Activated T-cell treated with anti-CD3 and anti-CD28 coated beads, Interleukin-2, amount 50 U/mL, for 72 hours (primary cell): ENCODE measurements at regions not wholly inside any gene's neighbourhood (a gene's known extent, or its start where the extent isn't known, plus 50 kb on each side); places are given as distances from the start of the nearest gene placed in this dataset.

ENCODE experiments used
- ATAC-seq, 2 donors: fragments of 150-1000 bp; cut with Tn5 transposase; replicated peaks in 1 of 2; 2 replicates each; pipeline ENCODE4 v1.10.0; 2021; ENCODE audit warnings: moderate library complexity in 2 of 2, mild to moderate bottlenecking in 1 of 2
- DNase-seq, 2 donors: peaks; one replicate each; pipeline ENCODE4 v3.0.0; 2021 to 2022; ENCODE audit warnings: mixed read lengths in 1 of 2
- H3K27ac Mint-ChIP-seq: one replicate; pipeline ENCODE4 v1.8.0; 2022; ENCODE audit warnings: mild to moderate bottlenecking, moderate library complexity, mixed read lengths
- H3K27me3 Mint-ChIP-seq: one replicate; pipeline ENCODE4 v1.8.0; 2022; ENCODE audit warnings: low read depth, mixed read lengths
- H3K36me3 Mint-ChIP-seq, 2 donors: one replicate each; pipeline ENCODE4 v1.8.0; 2022; ENCODE audit warnings: mixed read lengths in 2 of 2, mild to moderate bottlenecking in 1 of 2; ENCODE audit not compliant: insufficient read depth in 2 of 2
- H3K4me1 Mint-ChIP-seq: one replicate; pipeline ENCODE4 v1.8.0; 2022; ENCODE audit warnings: low read depth, mixed read lengths
- H3K4me3 Mint-ChIP-seq, 2 donors: one replicate each; pipeline ENCODE4 v1.8.0; 2022; ENCODE audit warnings: mild to moderate bottlenecking in 2 of 2, mixed read lengths in 2 of 2, moderate library complexity in 2 of 2
- H3K9me3 Mint-ChIP-seq, 2 donors: one replicate each; pipeline ENCODE4 v1.8.0; 2022; ENCODE audit warnings: mixed read lengths in 2 of 2

DNA sequence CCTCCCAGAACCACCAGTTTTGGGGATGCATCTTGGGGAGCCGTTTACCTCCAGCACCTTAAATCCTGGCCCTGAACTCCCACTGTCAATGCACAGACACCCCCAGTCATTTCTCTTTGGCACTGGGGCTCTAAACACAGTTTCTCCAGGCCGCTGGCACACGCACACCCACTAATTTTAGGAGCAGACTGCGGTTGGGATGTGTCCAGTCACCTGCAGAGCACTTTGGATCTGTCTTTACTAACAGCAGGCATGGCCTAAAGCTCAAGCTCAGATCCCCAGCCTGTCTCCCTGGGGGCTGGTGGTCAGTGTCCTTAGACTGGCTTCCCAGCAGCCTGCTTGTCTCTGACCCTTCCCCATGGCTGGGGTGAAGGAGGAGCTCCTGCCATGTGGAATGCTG, 49.9 kb downstream of the SYNE3 start:
- Mint-ChIP-seq H3K4me3 (no peak overlapping the region), H3K36me3 (peaks cover 14 to 35% of the 10 kb centered on the region in 2 donors), H3K4me1 (peaks cover 59% of the 10 kb centered on the region), H3K27me3 (no peaks in the 10 kb centered on the region), H3K9me3 (no peaks in the 10 kb centered on the region), H3K27ac (no peak overlapping the region)
- no peak for ATAC-seq
- no peak for DNase-seq

DNA sequence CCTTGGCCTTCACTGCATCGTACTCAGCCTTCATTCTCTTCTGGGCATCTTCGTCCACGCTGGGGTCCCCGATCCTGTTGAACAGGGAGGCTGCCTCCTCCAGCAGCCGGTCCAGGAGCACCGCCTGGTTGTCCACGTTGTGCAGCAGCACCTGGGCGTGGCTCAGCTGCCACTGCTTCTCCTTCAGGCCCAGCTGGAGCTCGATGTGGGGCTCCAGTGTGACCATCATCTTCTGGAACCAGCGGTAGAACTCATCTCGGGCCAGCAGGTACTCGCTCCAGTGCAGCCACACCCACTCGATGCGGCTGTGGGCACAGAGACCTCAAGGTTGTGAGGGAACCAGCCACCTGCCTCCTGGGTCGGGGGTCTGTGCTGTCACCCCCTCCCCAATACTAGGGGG, 50.5 kb downstream of the SYNE3 start:
- Mint-ChIP-seq H3K36me3 (peaks cover 14 to 31% of the 10 kb centered on the region in 2 donors), H3K4me1 (peaks cover 59% of the 10 kb centered on the region), H3K27me3 (no peaks in the 10 kb centered on the region), H3K27ac (no peak overlapping the region), H3K4me3 (no peak overlapping the region), H3K9me3 (no peaks in the 10 kb centered on the region)
- no peak for DNase-seq
- no peak for ATAC-seq

GRCh38 chr14:95465358-95465757, 51.1 kb downstream of the SYNE3 start:
- H3K4me1 Mint-ChIP-seq, result peaks cover 59% of the 10 kb centered on the region
- no peaks in the 10 kb centered on the region for H3K27me3 Mint-ChIP-seq
- ATAC-seq (peak; percentile 15 to 64), DNase-seq (peak in 1 of 2 donors; percentile 20)
- H3K4me3 Mint-ChIP-seq, result no peak overlapping the region
- H3K36me3 Mint-ChIP-seq, result peaks cover 14 to 34% of the 10 kb centered on the region in 2 donors
- peak overlapping the region; percentile 9 for H3K27ac Mint-ChIP-seq
- H3K9me3 Mint-ChIP-seq, result no peaks in the 10 kb centered on the region

DNA sequence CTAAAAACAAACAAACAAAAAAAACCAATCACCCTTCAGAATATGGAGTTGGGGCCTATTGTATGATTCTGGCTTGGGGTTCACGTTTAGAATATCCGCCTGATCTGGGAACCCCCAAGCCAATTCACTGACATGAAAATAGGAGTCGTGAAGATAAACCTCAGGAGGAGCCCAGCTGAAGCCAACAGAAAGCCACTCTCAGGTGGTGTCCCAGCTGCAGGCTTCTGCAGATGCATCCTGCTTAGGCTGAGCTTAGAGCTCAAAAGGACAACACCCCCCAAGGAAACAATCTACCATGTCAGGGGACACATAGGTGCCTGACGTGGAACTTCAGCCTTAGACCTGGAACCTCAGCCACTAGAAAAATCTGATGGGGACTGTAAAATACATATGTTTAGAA, 51.9 kb downstream of the SYNE3 start:
- peaks cover 53% of the 10 kb centered on the region for H3K4me1 Mint-ChIP-seq
- peak overlapping the region; percentile 84 for H3K27ac Mint-ChIP-seq
- H3K36me3 Mint-ChIP-seq, result peaks cover 12 to 29% of the 10 kb centered on the region in 2 donors
- ATAC-seq (no peak), DNase-seq (no peak)
- no peaks in the 10 kb centered on the region for H3K9me3 Mint-ChIP-seq
- no peaks in the 10 kb centered on the region for H3K27me3 Mint-ChIP-seq
- peak overlapping the region; percentile 52 to 56 for H3K4me3 Mint-ChIP-seq

DNA sequence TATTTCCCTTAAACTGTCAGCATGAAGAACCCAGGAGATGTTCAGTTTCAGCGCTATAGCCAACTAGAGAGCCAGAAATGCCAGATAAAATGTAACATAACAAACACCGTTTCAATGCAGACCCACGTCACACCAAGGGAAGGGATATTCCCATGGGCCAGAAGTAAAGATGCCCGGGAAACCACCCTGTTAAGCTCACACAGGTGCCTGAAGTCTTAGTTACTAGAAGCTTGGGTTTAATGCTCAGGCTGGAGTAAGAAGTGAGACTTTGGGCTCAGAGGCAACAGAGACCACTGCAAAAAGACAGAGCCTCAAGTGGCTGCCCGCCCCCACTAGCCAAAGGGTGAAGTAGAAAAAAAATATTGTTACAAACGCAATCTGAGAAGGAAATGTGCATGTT, 52.3 kb downstream of the SYNE3 start:
- Mint-ChIP-seq H3K4me1 (peaks cover 53% of the 10 kb centered on the region), H3K36me3 (peaks cover 12 to 29% of the 10 kb centered on the region in 2 donors), H3K9me3 (no peaks in the 10 kb centered on the region)

DNA sequence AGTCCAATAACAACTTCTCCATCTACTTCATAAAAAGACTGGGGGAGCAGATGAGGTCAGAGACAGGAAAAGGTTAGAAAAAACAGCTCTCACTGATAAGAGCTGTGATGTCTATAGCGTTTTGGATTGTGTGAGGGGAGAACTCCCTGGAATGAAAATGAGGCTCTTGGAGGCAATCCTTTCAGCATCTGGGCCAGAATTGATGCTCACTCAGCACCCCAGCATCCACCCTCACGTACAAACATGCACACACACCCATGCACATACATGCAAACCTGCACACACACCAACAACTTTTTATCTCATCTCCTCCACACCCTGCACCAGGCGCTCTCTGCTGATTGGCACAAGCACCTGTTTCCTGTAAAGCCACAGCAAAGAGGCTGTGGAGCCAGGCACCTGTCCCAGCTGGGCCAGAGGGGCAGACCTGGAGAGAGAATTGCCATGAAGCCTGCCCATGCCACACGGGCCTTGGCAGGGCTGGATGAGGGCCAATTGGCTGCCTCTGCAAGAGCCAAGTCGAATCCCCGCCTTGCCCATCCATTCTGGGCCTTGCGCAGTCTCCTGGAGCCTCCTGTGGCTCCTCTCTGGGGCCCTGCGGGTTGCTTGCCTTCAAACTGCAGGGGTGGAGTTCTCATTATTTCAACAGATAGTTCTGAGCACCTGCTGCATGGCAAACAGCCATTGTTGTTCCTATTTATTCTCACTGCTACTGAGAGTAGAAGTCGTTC, 53.1 kb downstream of the SYNE3 start:
- Mint-ChIP-seq H3K27ac (peak overlapping the region; percentile 84), H3K4me3 (peak overlapping the region; percentile 29 to 52), H3K36me3 (peaks cover 12 to 26% of the 10 kb centered on the region in 2 donors), H3K27me3 (no peaks in the 10 kb centered on the region), H3K9me3 (no peaks in the 10 kb centered on the region), H3K4me1 (peaks cover 53% of the 10 kb centered on the region)
- peak; percentile 45 to 57 for ATAC-seq
- DNase-seq, result no peak

More for the DNA sequence above, 52.3 kb downstream of the SYNE3 start:
- ATAC-seq (no peak), DNase-seq (no peak)
- no peaks in the 10 kb centered on the region for H3K27me3 Mint-ChIP-seq
- H3K4me3 Mint-ChIP-seq, result peak overlapping the region; percentile 5 to 52
- H3K27ac Mint-ChIP-seq, result peak overlapping the region; percentile 84

DNA sequence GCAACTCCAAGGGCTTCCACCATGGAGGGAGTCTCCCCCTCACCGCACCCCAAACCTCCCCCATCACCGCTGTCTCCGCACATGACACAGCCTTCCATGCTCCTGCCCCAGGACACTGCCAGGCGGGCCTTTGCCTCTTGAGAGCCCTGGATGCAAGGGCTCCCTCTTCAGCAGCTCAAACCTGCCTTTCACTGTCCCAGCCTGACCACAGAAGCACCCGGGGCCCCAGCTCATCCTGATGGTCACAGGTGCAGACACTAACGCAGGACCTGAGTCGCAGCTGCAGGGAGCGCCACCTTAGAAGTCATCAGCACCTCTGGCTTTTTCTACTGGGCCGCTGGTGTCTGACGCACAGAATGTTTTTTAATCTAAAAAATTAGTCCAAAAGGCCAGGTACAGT, 54.0 kb downstream of the SYNE3 start:
- ATAC-seq (no peak), DNase-seq (no peak)
- no peak overlapping the region for H3K27ac Mint-ChIP-seq
- H3K9me3 Mint-ChIP-seq, result no peaks in the 10 kb centered on the region
- no peaks in the 10 kb centered on the region for H3K27me3 Mint-ChIP-seq
- H3K4me1 Mint-ChIP-seq, result peaks cover 53% of the 10 kb centered on the region
- no peak overlapping the region for H3K4me3 Mint-ChIP-seq
- H3K36me3 Mint-ChIP-seq, result peaks cover 12 to 26% of the 10 kb centered on the region in 2 donors

GRCh38 chr14:95460647-95461478, 55.6 kb downstream of the SYNE3 start:
- Mint-ChIP-seq H3K36me3 (peaks cover 12 to 25% of the 10 kb centered on the region in 2 donors), H3K4me1 (peaks cover 44% of the 10 kb centered on the region), H3K9me3 (no peaks in the 10 kb centered on the region), H3K27ac (peak overlapping the region; percentile 58), H3K4me3 (no peak overlapping the region), H3K27me3 (no peaks in the 10 kb centered on the region)
- DNase-seq (no peak), ATAC-seq (no peak)

DNA sequence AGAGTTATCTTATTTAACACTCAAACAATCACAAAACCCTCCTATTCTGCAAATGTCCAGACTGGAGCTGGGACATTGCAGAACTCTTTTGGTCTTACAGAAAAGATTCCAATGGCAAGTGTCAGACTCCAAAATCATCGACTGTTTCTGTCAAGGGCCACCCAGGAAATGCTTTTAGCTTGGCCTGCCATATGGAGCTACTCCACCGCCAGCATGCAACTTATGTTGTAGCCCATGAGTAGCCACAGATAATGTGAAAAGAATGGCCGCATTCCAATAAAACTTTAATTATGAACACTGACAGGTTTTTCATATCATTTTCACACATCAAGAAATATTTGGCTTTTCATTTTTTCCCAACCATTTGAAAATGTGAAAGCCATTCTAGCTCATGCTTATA, 57.5 kb downstream of the SYNE3 start:
- peaks cover 3 to 11% of the 10 kb centered on the region in 2 donors for H3K36me3 Mint-ChIP-seq

DNA sequence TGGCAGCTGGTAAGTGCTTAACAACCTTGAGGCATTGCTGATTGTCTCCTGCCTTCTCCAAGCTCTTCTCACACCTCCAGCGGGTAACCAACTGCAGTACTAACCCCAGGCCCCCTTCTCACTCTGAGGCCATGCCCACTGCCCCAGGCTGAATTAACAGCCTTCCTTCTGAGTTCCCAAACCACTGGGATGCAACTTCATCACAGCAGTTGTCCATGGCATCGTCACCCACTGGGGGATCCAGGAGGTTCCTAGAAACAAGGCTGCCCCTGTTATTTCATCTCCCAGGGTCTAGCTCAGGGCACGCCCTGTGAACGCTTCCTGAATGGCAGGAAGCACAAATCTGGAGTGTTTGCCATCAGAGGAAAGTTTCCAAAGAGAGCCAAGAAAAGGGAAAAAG, 58.0 kb downstream of the SYNE3 start:
- Mint-ChIP-seq H3K36me3 (peaks cover 3 to 11% of the 10 kb centered on the region in 2 donors), H3K9me3 (no peaks in the 10 kb centered on the region), H3K27ac (no peak overlapping the region), H3K4me1 (peaks cover 20% of the 10 kb centered on the region), H3K27me3 (no peaks in the 10 kb centered on the region), H3K4me3 (no peak overlapping the region)
- no peak for ATAC-seq
- no peak for DNase-seq

More for the DNA sequence above, 57.5 kb downstream of the SYNE3 start:
- no peak for DNase-seq
- no peaks in the 10 kb centered on the region for H3K9me3 Mint-ChIP-seq
- H3K4me3 Mint-ChIP-seq, result no peak overlapping the region
- H3K27me3 Mint-ChIP-seq, result no peaks in the 10 kb centered on the region
- H3K27ac Mint-ChIP-seq, result no peak overlapping the region
- peaks cover 24% of the 10 kb centered on the region for H3K4me1 Mint-ChIP-seq
- ATAC-seq, result no peak

DNA sequence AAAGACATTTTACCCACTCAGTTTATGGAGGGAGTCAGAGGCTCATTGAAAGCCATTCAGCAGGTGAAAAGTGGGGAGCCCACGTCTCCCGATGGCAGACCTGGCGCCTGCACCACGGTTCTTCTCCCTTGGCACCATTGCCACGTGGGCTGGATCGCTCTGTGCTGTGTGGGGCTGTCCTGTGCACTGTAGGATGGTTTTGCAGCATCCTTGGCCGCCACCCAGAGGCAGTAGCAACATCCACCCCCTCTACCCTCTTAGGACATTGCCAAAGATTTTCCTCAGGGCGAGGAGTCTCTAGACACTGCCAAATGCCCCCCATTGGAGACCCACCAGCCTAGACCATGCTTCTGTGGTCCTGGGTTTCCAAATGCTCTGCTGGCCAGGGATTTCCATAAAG, 60.2 kb downstream of the SYNE3 start:
- Mint-ChIP-seq H3K9me3 (no peaks in the 10 kb centered on the region), H3K27me3 (no peaks in the 10 kb centered on the region), H3K27ac (no peak overlapping the region), H3K4me1 (no peaks in the 10 kb centered on the region), H3K36me3 (peaks cover 2 to 7% of the 10 kb centered on the region in 2 donors), H3K4me3 (no peak overlapping the region)
- ATAC-seq (no peak), DNase-seq (no peak)

DNA sequence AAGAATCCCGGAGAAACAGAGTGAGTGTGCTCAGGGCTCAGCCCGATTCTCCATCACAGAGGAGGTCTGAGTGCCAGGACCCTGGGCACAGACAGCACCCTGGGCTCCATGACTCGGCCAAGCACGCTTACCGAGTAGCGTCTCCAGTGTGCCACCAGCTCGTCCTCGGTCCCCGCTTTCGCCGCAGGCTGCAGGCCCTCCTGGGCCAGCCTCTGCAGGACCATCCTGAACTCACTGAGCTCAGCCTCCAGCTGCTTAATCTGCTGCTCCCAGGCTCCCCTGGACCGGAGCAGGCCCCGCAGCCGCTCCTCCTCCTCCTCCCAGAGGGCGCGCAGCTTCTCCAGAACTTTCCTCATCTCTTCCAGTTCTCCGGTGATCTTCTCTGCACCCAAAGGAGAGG, 61.2 kb downstream of the SYNE3 start:
- Mint-ChIP-seq H3K4me3 (no peak overlapping the region), H3K4me1 (no peaks in the 10 kb centered on the region), H3K9me3 (no peaks in the 10 kb centered on the region), H3K27me3 (no peaks in the 10 kb centered on the region), H3K36me3 (peaks cover 2 to 8% of the 10 kb centered on the region in 2 donors), H3K27ac (no peak overlapping the region)
- no peak for ATAC-seq
- DNase-seq, result no peak

DNA sequence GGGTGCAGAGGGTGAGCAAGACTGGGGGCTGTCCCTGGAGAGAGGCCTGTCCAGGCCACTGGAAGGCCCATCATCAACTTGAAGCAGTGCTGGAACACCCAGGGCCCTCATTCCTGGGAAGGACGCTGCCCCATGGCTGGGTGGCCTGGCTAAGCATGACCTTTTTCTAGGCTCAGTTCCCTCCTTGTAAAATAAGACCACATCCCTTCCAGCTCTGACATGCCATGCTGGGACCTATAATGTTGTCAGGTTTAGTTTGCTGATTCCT, 62.8 kb downstream of the SYNE3 start:
- H3K4me3 Mint-ChIP-seq, result no peak overlapping the region
- no peak for DNase-seq
- peaks cover 6 to 14% of the 10 kb centered on the region in 2 donors for H3K36me3 Mint-ChIP-seq
- no peaks in the 10 kb centered on the region for H3K27me3 Mint-ChIP-seq
- no peak overlapping the region for H3K27ac Mint-ChIP-seq
- no peaks in the 10 kb centered on the region for H3K4me1 Mint-ChIP-seq
- ATAC-seq, result no peak
- no peaks in the 10 kb centered on the region for H3K9me3 Mint-ChIP-seq
